DND-41 (cell line): ENCODE measurements at regions not wholly inside any gene's neighbourhood (a gene's known extent, or its start where the extent isn't known, plus 50 kb on each side); places are given as distances from the start of the nearest gene placed in this dataset.

Experiments used
- ATAC-seq: fragments of 200-7000 bp; cut with Tn5 transposase; 3 replicates; pipeline ENCODE4 v1.9.1; 2021; ENCODE audit warnings: low read depth; ENCODE audit not compliant: insufficient read depth
- DNase-seq: peaks from one replicate; pipeline ENCODE4 v3.0.0-alpha.2; 2020
- H2AFZ ChIP-seq: 2 replicates; pipeline ENCODE4 v1.6.0; 2012; ENCODE audit warnings: low read depth, low read length
- H3K27ac ChIP-seq: 2 replicates; pipeline ENCODE4 v1.5.1; 2012; ENCODE audit warnings: low read length, inconsistent platforms
- H3K27me3 ChIP-seq: fragments of 200-600 bp; sonication (generic); 2 replicates; pipeline ENCODE4 v1.6.0; 2012; ENCODE audit warnings: low read length, mild to moderate bottlenecking, inconsistent platforms; ENCODE audit not compliant: insufficient read depth, poor library complexity
- H3K36me3 ChIP-seq: 2 replicates; pipeline ENCODE4 v1.5.1; 2012; ENCODE audit warnings: low read length, inconsistent platforms; ENCODE audit not compliant: insufficient read depth
- H3K4me1 ChIP-seq: 2 replicates; pipeline ENCODE4 v1.5.1; 2012; ENCODE audit warnings: mild to moderate bottlenecking, low read length; ENCODE audit not compliant: insufficient read depth
- H3K4me2 ChIP-seq: 2 replicates; pipeline ENCODE4 v1.6.0; 2012; ENCODE audit warnings: mild to moderate bottlenecking, moderate library complexity, low read length, inconsistent platforms; ENCODE audit not compliant: insufficient read depth
- H3K4me3 ChIP-seq, 2 experiments: fragments of 200-600 bp in 1 of 2; shearing (Covaris generic) in 1 of 2; 2 replicates each; pipeline ENCODE4 v1.5.1; 2012 to 2016; ENCODE audit warnings: inconsistent platforms in 2 of 2, low read length in 2 of 2, mild to moderate bottlenecking in 2 of 2, low read depth in 1 of 2, moderate library complexity in 1 of 2
- H3K79me2 ChIP-seq: 2 replicates; pipeline ENCODE4 v1.6.0; 2012; ENCODE audit warnings: low read length, inconsistent platforms; ENCODE audit not compliant: insufficient read depth
- H3K9ac ChIP-seq: 2 replicates; pipeline ENCODE4 v1.6.0; 2012; ENCODE audit warnings: low read depth, mild to moderate bottlenecking, inconsistent platforms, low read length, moderate library complexity
- H3K9me3 ChIP-seq: 2 replicates; pipeline ENCODE4 v1.5.1; 2012; ENCODE audit warnings: low read length, moderate library complexity, mild to moderate bottlenecking, inconsistent platforms; ENCODE audit not compliant: insufficient read depth, severe bottlenecking
- H4K20me1 ChIP-seq: 2 replicates; pipeline ENCODE4 v1.6.0; 2012; ENCODE audit warnings: low read length; ENCODE audit not compliant: insufficient read depth
- EZH2 ChIP-seq: IDR thresholded peaks from 3 replicates; pipeline ENCODE4 v1.6.1; 2012; ENCODE audit warnings: borderline replicate concordance, low read depth, mild to moderate bottlenecking, moderate library complexity, low read length, inconsistent platforms; ENCODE audit not compliant: severe bottlenecking
- TF ChIP-seq, protein P1 (sequence below): IDR thresholded peaks from 2 replicates; pipeline ENCODE4 v1.5.1; 2012; ENCODE audit warnings: borderline replicate concordance, low read length, moderate library complexity, mild to moderate bottlenecking; ENCODE audit not compliant: poor library complexity, severe bottlenecking; ENCODE audit errors: extremely low read depth

DNA sequence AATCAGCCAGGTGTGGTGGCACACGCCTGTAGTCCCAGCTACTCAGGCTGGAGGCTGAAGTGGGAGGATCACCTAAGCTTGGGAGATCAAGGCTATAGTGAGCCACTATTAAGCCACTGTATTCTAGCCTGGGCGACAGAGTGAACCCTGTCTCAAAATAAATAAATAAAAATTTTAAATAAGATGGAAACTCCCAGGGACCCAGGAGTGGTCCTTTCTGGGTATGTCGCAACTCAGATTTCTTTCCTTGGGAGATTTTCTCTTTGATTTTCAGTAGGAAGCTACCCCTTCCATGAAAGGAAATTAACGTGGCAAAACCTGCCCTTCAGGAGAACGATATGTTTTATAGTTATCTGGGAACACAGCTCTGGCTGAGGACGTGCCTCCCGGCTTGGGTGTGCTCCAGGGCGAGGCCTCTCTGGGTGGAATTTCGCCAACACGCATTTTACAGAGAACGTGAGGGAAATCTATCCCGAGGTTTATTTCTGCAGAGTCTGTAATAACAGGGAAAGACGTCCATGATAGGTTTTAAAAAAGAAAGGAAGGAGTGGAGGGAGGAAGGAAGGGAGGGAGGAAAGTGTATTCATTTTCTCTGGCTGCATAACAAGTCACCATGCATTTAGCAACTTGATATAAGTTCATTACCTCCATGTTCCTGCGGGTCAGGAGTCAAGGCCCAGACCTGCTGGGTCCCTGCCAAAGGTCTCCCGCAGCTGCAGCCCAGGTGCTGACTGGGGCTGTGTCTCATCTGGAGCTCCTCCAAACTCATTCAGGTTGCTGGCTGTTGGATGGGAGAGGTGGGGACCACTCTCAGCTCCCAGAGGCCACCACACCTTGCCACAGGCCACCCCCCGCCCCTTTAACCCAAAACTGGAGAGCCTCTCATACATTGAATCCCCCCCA, 80.6 kb upstream of the GSC start:
- no peak for DNase-seq
- H2AFZ ChIP-seq, result no peak overlapping the region
- H3K9me3 ChIP-seq, result peaks cover 3% of the 10 kb centered on the region
- H4K20me1 ChIP-seq, result no peaks in the 10 kb centered on the region
- H3K4me2 ChIP-seq, result no peak overlapping the region
- H3K4me3 ChIP-seq, result no peak overlapping the region
- no peaks in the 10 kb centered on the region for H3K27me3 ChIP-seq
- no peak for ATAC-seq
- no peaks in the 10 kb centered on the region for H3K36me3 ChIP-seq
- H3K79me2 ChIP-seq, result no peaks in the 10 kb centered on the region
- H3K4me1 ChIP-seq, result no peaks in the 10 kb centered on the region
- TF ChIP-seq, protein P1, sequence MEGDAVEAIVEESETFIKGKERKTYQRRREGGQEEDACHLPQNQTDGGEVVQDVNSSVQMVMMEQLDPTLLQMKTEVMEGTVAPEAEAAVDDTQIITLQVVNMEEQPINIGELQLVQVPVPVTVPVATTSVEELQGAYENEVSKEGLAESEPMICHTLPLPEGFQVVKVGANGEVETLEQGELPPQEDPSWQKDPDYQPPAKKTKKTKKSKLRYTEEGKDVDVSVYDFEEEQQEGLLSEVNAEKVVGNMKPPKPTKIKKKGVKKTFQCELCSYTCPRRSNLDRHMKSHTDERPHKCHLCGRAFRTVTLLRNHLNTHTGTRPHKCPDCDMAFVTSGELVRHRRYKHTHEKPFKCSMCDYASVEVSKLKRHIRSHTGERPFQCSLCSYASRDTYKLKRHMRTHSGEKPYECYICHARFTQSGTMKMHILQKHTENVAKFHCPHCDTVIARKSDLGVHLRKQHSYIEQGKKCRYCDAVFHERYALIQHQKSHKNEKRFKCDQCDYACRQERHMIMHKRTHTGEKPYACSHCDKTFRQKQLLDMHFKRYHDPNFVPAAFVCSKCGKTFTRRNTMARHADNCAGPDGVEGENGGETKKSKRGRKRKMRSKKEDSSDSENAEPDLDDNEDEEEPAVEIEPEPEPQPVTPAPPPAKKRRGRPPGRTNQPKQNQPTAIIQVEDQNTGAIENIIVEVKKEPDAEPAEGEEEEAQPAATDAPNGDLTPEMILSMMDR, result no peak
- no peak for TF ChIP-seq EZH2
- no peak overlapping the region for H3K27ac ChIP-seq
- no peak overlapping the region for H3K9ac ChIP-seq

DNA sequence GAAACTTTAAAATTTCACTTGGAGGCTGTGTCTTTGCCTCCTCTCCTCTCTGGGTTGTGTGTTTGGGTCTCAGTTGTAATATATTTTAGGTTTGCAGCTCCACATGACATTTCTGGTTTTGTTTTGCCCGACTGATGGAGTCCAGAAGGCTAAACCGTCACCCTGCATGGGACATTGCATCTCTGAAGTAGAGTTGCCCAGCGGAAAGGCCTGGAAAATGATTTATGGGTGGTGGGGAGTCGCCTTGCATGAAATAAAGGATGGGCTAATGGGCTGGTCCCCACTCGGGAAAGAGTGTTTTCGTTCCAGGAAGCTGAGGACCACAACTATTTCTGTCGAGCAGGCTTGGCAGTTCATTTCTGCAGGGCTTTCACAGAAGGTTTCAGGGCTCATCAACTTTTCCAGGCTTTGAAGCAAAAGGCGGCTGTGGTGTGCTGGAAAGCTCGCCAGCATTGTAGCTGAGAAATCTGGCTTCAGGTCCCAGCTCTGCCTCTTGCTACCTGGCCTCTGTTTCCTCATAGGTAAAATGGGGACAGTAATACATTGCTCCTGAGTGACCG, 74.8 kb upstream of the GSC start:
- no peak overlapping the region for H3K27ac ChIP-seq

DNA sequence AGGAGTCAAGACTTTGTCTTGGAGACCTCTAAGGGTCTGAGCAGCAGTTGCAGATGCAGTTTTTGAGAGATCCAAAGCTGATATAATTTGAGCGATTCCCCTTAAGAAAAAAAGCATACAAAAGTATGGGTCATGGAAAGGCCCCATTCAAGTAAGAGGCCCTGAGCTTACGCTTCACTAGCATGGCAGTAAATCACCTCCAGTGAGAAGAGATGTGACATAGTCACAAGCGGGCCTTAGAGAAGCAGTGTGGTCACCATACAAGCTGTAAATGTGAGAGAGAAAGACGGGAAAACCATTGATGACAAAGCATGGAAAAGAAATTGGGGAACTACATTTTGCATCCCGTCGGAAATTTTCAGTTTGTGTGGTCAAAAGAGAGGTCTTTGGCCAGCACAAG, 70.6 kb upstream of the GSC start:
- no peak for ATAC-seq
- Histone ChIP-seq H3K27ac (no peak overlapping the region), H3K36me3 (no peaks in the 10 kb centered on the region), H3K4me3 (no peak overlapping the region), H3K9me3 (no peaks in the 10 kb centered on the region), H2AFZ (no peak overlapping the region), H3K79me2 (no peaks in the 10 kb centered on the region), H3K9ac (no peak overlapping the region), H3K4me1 (no peaks in the 10 kb centered on the region), H3K4me2 (no peak overlapping the region), H4K20me1 (no peaks in the 10 kb centered on the region), H3K27me3 (no peaks in the 10 kb centered on the region)
- TF ChIP-seq, protein P1, result no peak
- TF ChIP-seq EZH2, result no peak
- no peak for DNase-seq

More for the DNA sequence above, 74.8 kb upstream of the GSC start:
- H4K20me1 ChIP-seq, result no peaks in the 10 kb centered on the region
- H3K36me3 ChIP-seq, result no peaks in the 10 kb centered on the region
- no peak overlapping the region for H3K9ac ChIP-seq
- no peak overlapping the region for H3K4me3 ChIP-seq
- no peaks in the 10 kb centered on the region for H3K27me3 ChIP-seq
- no peaks in the 10 kb centered on the region for H3K79me2 ChIP-seq
- DNase-seq (no peak), ATAC-seq (no peak)
- no peak overlapping the region for H2AFZ ChIP-seq
- no peaks in the 10 kb centered on the region for H3K9me3 ChIP-seq
- no peak for TF ChIP-seq EZH2
- TF ChIP-seq, protein P1, result no peak
- H3K4me2 ChIP-seq, result no peak overlapping the region
- H3K4me1 ChIP-seq, result no peaks in the 10 kb centered on the region
